ENCODE measurements at regions not wholly inside any gene's neighbourhood (a gene's known extent, or its start where the extent isn't known, plus 50 kb on each side); places are given as distances from the start of the nearest gene placed in this dataset.

- Histone ChIP-seq H3K4me2 (no peak overlapping the region), H3K9me2 (no peaks in the 10 kb centered on the region), H3F3A (replicated peaks; ENCODE audit: insufficient read depth) (no peaks in the 10 kb centered on the region), H3K79me2 (ENCODE audit: insufficient read depth) (no peaks in the 10 kb centered on the region), H3K36me3 (replicated peaks in 1 of 2; ENCODE audit: control insufficient read depth in 1 of 2, insufficient read depth in 2 of 2, low read length in 1 of 2) (peaks cover 10 to 19% of the 10 kb centered on the region in 2 experiments), H4K20me1 (ENCODE audit: insufficient read depth) (no peaks in the 10 kb centered on the region), H3K27me3 (ENCODE audit: insufficient read depth) (no peaks in the 10 kb centered on the region), H3K27ac (ENCODE audit: low read depth in 2 of 2, low read length in 1 of 2) (no peak overlapping the region), H3K9ac (no peak overlapping the region), H3K4me1 (ENCODE audit: control insufficient read depth in 1 of 2, insufficient read depth in 2 of 2, low read depth in 1 of 2, low read length in 1 of 2) (no peaks in the 10 kb centered on the region), H3K9me3 (no peaks in the 10 kb centered on the region), H3K4me3 (ENCODE audit: low read depth in 2 of 2, low read length in 1 of 2) (no peak overlapping the region), H2AFZ (ENCODE audit: low read depth) (no peak overlapping the region)
- ChIA-PET POLR2A (no interaction called here), CTCF (no interaction called here)
- TF ChIP-seq CHD2 (IDR thresholded peaks at IDR 0.05; ENCODE audit: low read length, partially characterized antibody) (no peak), FOXJ3 (CRISPR knock-in tag; IDR thresholded peaks at IDR 0.05) (no peak), EP300 (IDR thresholded peaks at IDR 0.05; ENCODE audit: borderline replicate concordance in 1 of 2, low read depth in 1 of 2, low read length in 1 of 2) (no peak), REST (IDR thresholded peaks at IDR 0.05; ENCODE audit: low read depth, low read length) (no peak), IRF3 (IDR thresholded peaks at IDR 0.05; ENCODE audit: low read depth, low read length) (no peak), TAF1 (IDR thresholded peaks at IDR 0.05; ENCODE audit: borderline replicate concordance, low read depth, low read length) (no peak), MAX (IDR thresholded peaks at IDR 0.05; ENCODE audit: low read depth) (no peak), RCOR1 (IDR thresholded peaks at IDR 0.05; ENCODE audit: low read length) (no peak)
- WGBS (ENCODE audit: low lambda C conversion rate): 96% methylated on average over 18 of the region's 22 CpGs
- no peak for DNase-seq
These were observed 100.6 kb downstream of the PTPRS start for GRCh38 chr19:5240011-5240410.

GRCh38 chr19:5238700-5239099, 101.9 kb downstream of the PTPRS start:
- CTCF ChIA-PET: no interaction called here

More at GRCh38 chr19:5238700-5239099, 101.9 kb downstream of the PTPRS start:
- TF ChIP-seq EZH2phosphoT487 (IDR thresholded peaks at IDR 0.05; ENCODE audit: borderline replicate concordance, low read depth): no peak
- Histone ChIP-seq H3K27me3 (ENCODE audit: insufficient read depth) (no peaks in the 10 kb centered on the region), H3K4me3 (ENCODE audit: low read depth in 2 of 2, low read length in 1 of 2) (no peak overlapping the region), H3K4me2 (no peak overlapping the region), H2AFZ (ENCODE audit: low read depth) (no peak overlapping the region), H3K27ac (ENCODE audit: low read depth in 2 of 2, low read length in 1 of 2) (no peak overlapping the region), H3K36me3 (replicated peaks in 1 of 2; ENCODE audit: control insufficient read depth in 1 of 2, insufficient read depth in 2 of 2, low read length in 1 of 2) (peaks cover 10 to 13% of the 10 kb centered on the region in 2 experiments), H3K9me2 (no peaks in the 10 kb centered on the region), H3F3A (replicated peaks; ENCODE audit: insufficient read depth) (no peaks in the 10 kb centered on the region), H3K4me1 (ENCODE audit: control insufficient read depth in 1 of 2, insufficient read depth in 2 of 2, low read depth in 1 of 2, low read length in 1 of 2) (no peaks in the 10 kb centered on the region), H3K79me2 (ENCODE audit: insufficient read depth) (no peaks in the 10 kb centered on the region), H4K20me1 (ENCODE audit: insufficient read depth) (peaks cover 9% of the 10 kb centered on the region), H3K9me3 (no peaks in the 10 kb centered on the region), H3K9ac (no peak overlapping the region)
- POLR2A ChIA-PET: no interaction called here
- WGBS (ENCODE audit: low lambda C conversion rate): 99% methylated on average over 21 of the region's 33 CpGs
- no peak for DNase-seq

Measured in SK-N-SH (cell line).